Cardiac muscle cell (in vitro differentiated cells and primary cell): ENCODE measurements at regions not wholly inside any gene's neighbourhood (a gene's known extent, or its start where the extent isn't known, plus 50 kb on each side); places are given as distances from the start of the nearest gene placed in this dataset.

Source experiments
- DNase-seq, 2 donors: peaks; one replicate each; pipeline versions ENCODE4 v3.0.0 to v3.0.0-alpha.2; 2010 to 2017; ENCODE audit warnings: low read depth in 1 of 2, low spot score in 1 of 2
- H3K27ac ChIP-seq: fragments of 200-600 bp; sonication (generic); 2 replicates; pipeline ENCODE4 v1.5.1; 2016
- H3K27me3 ChIP-seq: fragments of 200-600 bp; sonication (generic); 2 replicates; pipeline ENCODE4 v1.6.0; 2016; ENCODE audit warnings: control low read depth
- H3K36me3 ChIP-seq: fragments of 200-600 bp; sonication (generic); 2 replicates; pipeline ENCODE4 v1.5.1; 2016; ENCODE audit warnings: control low read depth
- H3K4me1 ChIP-seq: fragments of 200-600 bp; sonication (generic); 2 replicates; pipeline ENCODE4 v1.8.1; 2017; ENCODE audit warnings: low read depth, mild to moderate bottlenecking, mixed run types
- H3K4me3 ChIP-seq: fragments of 200-600 bp; sonication (generic); 2 replicates; pipeline ENCODE4 v1.5.1; 2016; ENCODE audit warnings: mild to moderate bottlenecking
- H3K9me3 ChIP-seq: fragments of 200-600 bp; sonication (generic); 2 replicates; pipeline ENCODE4 v1.5.1; 2017; ENCODE audit warnings: low read depth, mild to moderate bottlenecking, control low read depth
- TF ChIP-seq, protein P1 (sequence below): IDR thresholded peaks from 2 replicates; pipeline ENCODE4 v1.5.1; 2012; ENCODE audit warnings: low read depth, mild to moderate bottlenecking, low read length

DNA sequence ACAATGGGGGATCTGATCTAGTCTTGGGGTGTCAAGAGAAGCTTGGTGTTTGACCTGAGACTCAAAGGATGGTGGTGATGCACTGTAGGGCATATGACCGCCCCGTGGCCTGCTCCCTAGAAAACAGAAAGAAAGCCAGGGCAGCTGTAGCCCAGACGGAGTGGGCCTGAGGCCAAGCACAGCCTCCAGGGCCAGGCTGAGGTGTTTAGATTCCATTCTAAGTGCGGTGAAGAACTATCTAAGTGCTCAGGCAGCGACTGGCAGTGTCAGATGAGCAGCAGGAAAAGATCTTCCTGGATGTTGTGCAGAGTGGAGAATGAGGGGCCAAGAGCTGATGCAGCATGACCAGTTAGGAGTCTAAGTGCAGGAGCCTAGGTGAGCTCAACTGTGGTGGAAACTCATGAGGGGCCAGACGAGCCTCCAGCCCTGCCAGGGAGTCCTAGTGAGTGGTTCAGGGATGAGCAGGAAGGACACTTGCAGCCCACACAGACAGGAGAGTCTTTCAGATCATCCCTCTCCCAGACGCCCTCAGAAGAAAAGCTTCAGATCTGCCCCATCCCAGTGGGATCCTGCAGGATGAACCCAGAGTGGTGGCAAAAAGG is 314.2 kb upstream of the CCL2 start:
- no peaks in the 10 kb centered on the region for H3K4me1 ChIP-seq
- H3K36me3 ChIP-seq = no peaks in the 10 kb centered on the region
- TF ChIP-seq, protein P1, sequence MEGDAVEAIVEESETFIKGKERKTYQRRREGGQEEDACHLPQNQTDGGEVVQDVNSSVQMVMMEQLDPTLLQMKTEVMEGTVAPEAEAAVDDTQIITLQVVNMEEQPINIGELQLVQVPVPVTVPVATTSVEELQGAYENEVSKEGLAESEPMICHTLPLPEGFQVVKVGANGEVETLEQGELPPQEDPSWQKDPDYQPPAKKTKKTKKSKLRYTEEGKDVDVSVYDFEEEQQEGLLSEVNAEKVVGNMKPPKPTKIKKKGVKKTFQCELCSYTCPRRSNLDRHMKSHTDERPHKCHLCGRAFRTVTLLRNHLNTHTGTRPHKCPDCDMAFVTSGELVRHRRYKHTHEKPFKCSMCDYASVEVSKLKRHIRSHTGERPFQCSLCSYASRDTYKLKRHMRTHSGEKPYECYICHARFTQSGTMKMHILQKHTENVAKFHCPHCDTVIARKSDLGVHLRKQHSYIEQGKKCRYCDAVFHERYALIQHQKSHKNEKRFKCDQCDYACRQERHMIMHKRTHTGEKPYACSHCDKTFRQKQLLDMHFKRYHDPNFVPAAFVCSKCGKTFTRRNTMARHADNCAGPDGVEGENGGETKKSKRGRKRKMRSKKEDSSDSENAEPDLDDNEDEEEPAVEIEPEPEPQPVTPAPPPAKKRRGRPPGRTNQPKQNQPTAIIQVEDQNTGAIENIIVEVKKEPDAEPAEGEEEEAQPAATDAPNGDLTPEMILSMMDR = no peak
- H3K27ac ChIP-seq = no peak overlapping the region
- no peak for DNase-seq
- no peaks in the 10 kb centered on the region for H3K9me3 ChIP-seq
- peaks cover 4% of the 10 kb centered on the region for H3K27me3 ChIP-seq
- H3K4me3 ChIP-seq = no peak overlapping the region

DNA sequence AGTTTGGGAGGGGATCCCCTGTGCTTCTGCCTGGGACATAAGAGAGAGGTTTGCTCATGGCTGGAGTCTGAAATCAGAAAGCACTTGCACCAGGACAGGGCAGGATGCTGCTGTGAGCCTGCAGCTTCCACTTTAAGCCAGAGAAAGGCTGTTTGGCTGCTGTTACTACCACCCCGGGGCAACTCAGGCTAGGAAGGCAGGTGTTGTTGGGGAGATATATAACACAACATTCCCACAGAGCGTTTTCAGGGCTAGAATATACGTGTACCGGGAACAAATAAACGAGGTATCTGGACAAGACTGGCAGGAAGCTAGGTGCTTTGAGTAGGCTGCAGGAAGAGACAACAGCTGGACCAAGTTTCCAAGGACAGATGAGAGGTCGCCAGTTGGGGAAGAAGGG is 313.3 kb upstream of the CCL2 start:
- no peaks in the 10 kb centered on the region for H3K36me3 ChIP-seq
- no peak for DNase-seq
- no peaks in the 10 kb centered on the region for H3K9me3 ChIP-seq
- H3K4me3 ChIP-seq = no peak overlapping the region
- H3K27ac ChIP-seq = no peak overlapping the region
- H3K4me1 ChIP-seq = no peaks in the 10 kb centered on the region
- peaks cover 4% of the 10 kb centered on the region for H3K27me3 ChIP-seq
- TF ChIP-seq, protein P1 = no peak

DNA sequence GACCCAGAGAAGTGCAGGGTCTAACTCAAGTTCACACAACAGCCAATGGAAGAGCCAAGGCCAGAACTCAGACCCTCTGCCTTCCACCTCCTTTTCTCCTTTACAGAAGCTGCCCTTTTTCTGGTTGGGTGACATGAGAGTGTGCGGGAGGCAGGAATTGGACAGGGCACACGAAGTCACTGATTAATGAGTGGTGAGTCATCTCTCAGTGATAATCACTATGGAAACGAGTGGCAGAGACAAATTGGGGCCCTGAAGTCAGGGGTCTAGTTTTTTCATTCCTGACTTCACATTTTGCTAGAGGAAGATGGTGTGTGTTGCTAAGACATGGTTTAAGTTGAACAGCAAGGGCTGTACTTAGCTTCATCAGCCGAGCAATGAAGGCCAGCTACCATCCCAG is 312.7 kb upstream of the CCL2 start:
- no peaks in the 10 kb centered on the region for H3K4me1 ChIP-seq
- H3K36me3 ChIP-seq = no peaks in the 10 kb centered on the region
- H3K9me3 ChIP-seq = no peaks in the 10 kb centered on the region
- TF ChIP-seq, protein P1 = no peak
- H3K27ac ChIP-seq = no peak overlapping the region
- H3K4me3 ChIP-seq = no peak overlapping the region
- H3K27me3 ChIP-seq = peaks cover 4% of the 10 kb centered on the region
- no peak for DNase-seq

GRCh38 chr17:33944412-33944811 is 310.7 kb upstream of the CCL2 start:
- Histone ChIP-seq H3K36me3 (no peaks in the 10 kb centered on the region), H3K27me3 (peaks cover 4% of the 10 kb centered on the region), H3K27ac (no peak overlapping the region), H3K4me1 (no peaks in the 10 kb centered on the region), H3K9me3 (no peaks in the 10 kb centered on the region), H3K4me3 (no peak overlapping the region)
- TF ChIP-seq, protein P1 = no peak
- DNase-seq = no peak

GRCh38 chr17:33944826-33945225 is 310.3 kb upstream of the CCL2 start:
- Histone ChIP-seq H3K9me3 (no peaks in the 10 kb centered on the region), H3K4me1 (no peaks in the 10 kb centered on the region), H3K4me3 (no peak overlapping the region), H3K27ac (no peak overlapping the region), H3K27me3 (peaks cover 4% of the 10 kb centered on the region), H3K36me3 (no peaks in the 10 kb centered on the region)
- DNase-seq = no peak
- TF ChIP-seq, protein P1 = no peak
